Type B pancreatic cell (in vitro differentiated cells): ENCODE measurements at regions not wholly inside any gene's neighbourhood (a gene's known extent, or its start where the extent isn't known, plus 50 kb on each side); places are given as distances from the start of the nearest gene placed in this dataset.
"Not testable (repeated sequence)": the region's sequence is repeated elsewhere in the genome, so short reads cannot be mapped to it uniquely, and the experiment has no call there.

Experiments
- DNase-seq: peaks from one replicate; pipeline ENCODE4 v3.0.0; 2021; ENCODE audit warnings: mixed read lengths; ENCODE audit not compliant: unreplicated experiment; ENCODE audit errors: extremely low spot score
- H3K27ac Mint-ChIP-seq: 2 replicates; pipeline ENCODE4 v1.8.0; 2021; ENCODE audit warnings: mild to moderate bottlenecking, mixed read lengths
- H3K27me3 Mint-ChIP-seq: 2 replicates; pipeline ENCODE4 v1.8.0; 2021; ENCODE audit warnings: mixed read lengths
- H3K36me3 Mint-ChIP-seq: 2 replicates; pipeline ENCODE4 v1.8.0; 2021; ENCODE audit warnings: mixed read lengths
- H3K4me1 Mint-ChIP-seq: one replicate; pipeline ENCODE4 v1.8.0; 2021; ENCODE audit warnings: mixed read lengths; ENCODE audit not compliant: unreplicated experiment
- H3K4me3 Mint-ChIP-seq: 2 replicates; pipeline ENCODE4 v1.8.0; 2021; ENCODE audit warnings: mild to moderate bottlenecking, mixed read lengths
- H3K9me3 Mint-ChIP-seq: 2 replicates; pipeline ENCODE4 v1.8.0; 2021; ENCODE audit warnings: mixed read lengths
- TF ChIP-seq, protein P1 (sequence below): fragments of 200-600 bp; sonication (generic); conservative IDR thresholded peaks from 2 replicates; pipeline ENCODE4 v1.5.0; 2021; ENCODE audit warnings: antibody characterized with exemption, mild to moderate bottlenecking

GRCh38 chr1:118294875-118295642, 110.0 kb upstream of the SPAG17 start:
- H3K27me3 Mint-ChIP-seq, result peaks cover 4% of the 10 kb centered on the region
- H3K27ac Mint-ChIP-seq, result no peak overlapping the region
- no peak overlapping the region for H3K4me3 Mint-ChIP-seq
- no peaks in the 10 kb centered on the region for H3K9me3 Mint-ChIP-seq
- H3K4me1 Mint-ChIP-seq, result peaks cover 20% of the 10 kb centered on the region
- TF ChIP-seq, protein P1, sequence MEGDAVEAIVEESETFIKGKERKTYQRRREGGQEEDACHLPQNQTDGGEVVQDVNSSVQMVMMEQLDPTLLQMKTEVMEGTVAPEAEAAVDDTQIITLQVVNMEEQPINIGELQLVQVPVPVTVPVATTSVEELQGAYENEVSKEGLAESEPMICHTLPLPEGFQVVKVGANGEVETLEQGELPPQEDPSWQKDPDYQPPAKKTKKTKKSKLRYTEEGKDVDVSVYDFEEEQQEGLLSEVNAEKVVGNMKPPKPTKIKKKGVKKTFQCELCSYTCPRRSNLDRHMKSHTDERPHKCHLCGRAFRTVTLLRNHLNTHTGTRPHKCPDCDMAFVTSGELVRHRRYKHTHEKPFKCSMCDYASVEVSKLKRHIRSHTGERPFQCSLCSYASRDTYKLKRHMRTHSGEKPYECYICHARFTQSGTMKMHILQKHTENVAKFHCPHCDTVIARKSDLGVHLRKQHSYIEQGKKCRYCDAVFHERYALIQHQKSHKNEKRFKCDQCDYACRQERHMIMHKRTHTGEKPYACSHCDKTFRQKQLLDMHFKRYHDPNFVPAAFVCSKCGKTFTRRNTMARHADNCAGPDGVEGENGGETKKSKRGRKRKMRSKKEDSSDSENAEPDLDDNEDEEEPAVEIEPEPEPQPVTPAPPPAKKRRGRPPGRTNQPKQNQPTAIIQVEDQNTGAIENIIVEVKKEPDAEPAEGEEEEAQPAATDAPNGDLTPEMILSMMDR, result no peak
- H3K36me3 Mint-ChIP-seq, result peaks cover 3% of the 10 kb centered on the region
- no peak for DNase-seq

DNA sequence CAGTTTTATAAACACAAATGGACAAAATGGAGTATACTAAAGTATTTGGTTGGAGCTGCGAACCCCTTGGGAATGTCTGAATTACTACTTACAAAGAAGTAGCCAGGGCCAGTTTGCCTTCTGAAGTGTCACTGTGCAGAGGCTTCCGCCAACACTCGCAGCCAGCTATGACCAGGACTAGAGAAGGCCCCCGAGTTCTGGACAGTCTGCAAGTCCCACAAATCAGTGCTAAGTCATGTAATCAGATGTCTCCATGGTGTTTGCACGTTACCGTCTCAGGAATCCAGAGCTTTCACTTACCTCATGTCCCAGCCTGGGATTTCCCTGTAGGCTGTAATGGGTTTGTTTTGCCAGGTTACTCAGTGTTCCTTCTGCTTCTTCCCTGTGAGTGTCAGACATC, 106.6 kb upstream of the SPAG17 start:
- TF ChIP-seq, protein P1, result no peak
- H3K36me3 Mint-ChIP-seq, result no peaks in the 10 kb centered on the region
- H3K27ac Mint-ChIP-seq, result no peak overlapping the region
- no peaks in the 10 kb centered on the region for H3K9me3 Mint-ChIP-seq
- no peak for DNase-seq
- no peaks in the 10 kb centered on the region for H3K27me3 Mint-ChIP-seq
- H3K4me3 Mint-ChIP-seq, result no peak overlapping the region
- H3K4me1 Mint-ChIP-seq, result peaks cover 21% of the 10 kb centered on the region

- Mint-ChIP-seq H3K27ac (no peak overlapping the region), H3K36me3 (no peaks in the 10 kb centered on the region), H3K27me3 (no peaks in the 10 kb centered on the region), H3K4me1 (peaks cover 17% of the 10 kb centered on the region), H3K9me3 (no peaks in the 10 kb centered on the region), H3K4me3 (no peak overlapping the region)
- TF ChIP-seq, protein P1, result no peak
- DNase-seq, result no peak
Measured at GRCh38 chr1:118290571-118290970, 105.5 kb upstream of the SPAG17 start.

- Mint-ChIP-seq H3K4me1 (peaks cover 14% of the 10 kb centered on the region), H3K27me3 (no peaks in the 10 kb centered on the region), H3K4me3 (no peak overlapping the region), H3K9me3 (no peaks in the 10 kb centered on the region), H3K36me3 (no peaks in the 10 kb centered on the region), H3K27ac (no peak overlapping the region)
- TF ChIP-seq, protein P1, result no peak
- no peak for DNase-seq
Measured at GRCh38 chr1:118290046-118290445, 105.0 kb upstream of the SPAG17 start.

- H3K36me3 Mint-ChIP-seq, DNase-seq, H3K27ac Mint-ChIP-seq, H3K27me3 Mint-ChIP-seq, H3K4me1 Mint-ChIP-seq, H3K9me3 Mint-ChIP-seq, H3K4me3 Mint-ChIP-seq: not testable (repeated sequence)
Measured at GRCh38 chr1:118280656-118281055, 95.6 kb upstream of the SPAG17 start.

- H3K4me1 Mint-ChIP-seq, result peaks cover 5% of the 10 kb centered on the region
- no peak for DNase-seq
- H3K27me3 Mint-ChIP-seq, result no peaks in the 10 kb centered on the region
- TF ChIP-seq, protein P1, result no peak
- peaks cover 6% of the 10 kb centered on the region for H3K9me3 Mint-ChIP-seq
- H3K36me3 Mint-ChIP-seq, result no peaks in the 10 kb centered on the region
- H3K4me3 Mint-ChIP-seq, result no peak overlapping the region
- no peak overlapping the region for H3K27ac Mint-ChIP-seq
Measured at GRCh38 chr1:118275472-118276115, 90.6 kb upstream of the SPAG17 start.
